RPMI7951 (cell line): ENCODE measurements at regions not wholly inside any gene's neighbourhood (a gene's known extent, or its start where the extent isn't known, plus 50 kb on each side); places are given as distances from the start of the nearest gene placed in this dataset.
"Not testable (repeated sequence)": the region's sequence is repeated elsewhere in the genome, so short reads cannot be mapped to it uniquely, and the experiment has no call there.

Experiments used
- DNase-seq: peaks from one replicate; pipeline ENCODE4 v3.0.0-alpha.2; 2012; ENCODE audit warnings: low read depth

DNA sequence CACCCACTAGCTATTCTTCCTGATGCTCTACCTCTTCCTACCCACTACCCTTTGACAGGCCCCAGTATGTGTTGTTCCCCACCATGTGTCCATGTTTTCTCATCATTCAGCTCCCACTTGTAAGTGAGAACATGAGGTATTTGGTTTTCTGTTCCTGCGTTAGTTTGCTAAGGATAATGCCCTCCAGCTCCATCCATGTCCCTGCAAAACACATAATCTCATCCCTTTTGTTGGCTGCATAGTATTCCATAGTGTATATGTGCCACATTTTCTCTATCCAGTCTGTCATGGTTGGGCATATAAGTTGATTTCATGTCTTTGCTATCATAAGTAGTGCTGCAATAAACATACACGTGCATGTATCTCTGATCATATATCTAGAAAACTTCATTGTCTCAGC is 218.3 kb upstream of the STXBP5 start:
- DNase-seq = no peak

DNA sequence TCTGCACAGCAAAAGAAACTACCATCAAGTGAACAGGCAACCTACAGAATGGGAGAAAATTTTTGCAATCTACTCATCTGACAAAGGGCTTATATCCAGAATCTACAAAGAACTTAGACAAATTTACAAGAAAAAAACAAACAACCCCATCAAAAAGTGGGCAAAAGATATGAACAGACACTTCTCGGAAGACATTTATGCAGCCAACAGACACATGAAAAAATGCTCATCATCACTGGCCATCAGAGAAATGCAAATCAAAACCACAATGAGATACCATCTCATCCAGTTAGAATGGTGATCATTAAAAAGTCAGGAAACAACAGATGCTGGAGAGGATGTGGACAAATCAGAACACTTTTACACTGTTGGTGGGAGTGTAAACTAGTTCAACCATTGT is 216.3 kb upstream of the STXBP5 start:
- not testable (repeated sequence) for DNase-seq

DNA sequence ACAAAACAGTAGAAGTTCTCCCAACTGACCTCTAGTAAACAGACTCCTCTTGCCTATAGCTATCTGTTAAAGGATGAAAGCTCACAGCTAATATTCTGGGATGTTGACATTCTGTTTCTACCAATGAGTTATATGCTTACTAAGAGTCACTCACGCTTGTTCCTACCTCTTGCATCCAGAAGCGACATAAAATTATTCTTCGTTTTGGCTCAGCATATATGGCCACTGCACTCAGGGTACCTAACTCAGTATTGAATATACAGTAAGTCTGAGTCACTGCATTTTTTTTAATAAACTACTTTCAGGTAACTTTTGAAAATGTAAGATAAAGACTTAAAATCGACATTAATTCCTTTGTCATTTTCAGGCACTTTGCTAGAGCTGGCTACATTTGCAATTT is 214.4 kb upstream of the STXBP5 start:
- DNase-seq = no peak

DNA sequence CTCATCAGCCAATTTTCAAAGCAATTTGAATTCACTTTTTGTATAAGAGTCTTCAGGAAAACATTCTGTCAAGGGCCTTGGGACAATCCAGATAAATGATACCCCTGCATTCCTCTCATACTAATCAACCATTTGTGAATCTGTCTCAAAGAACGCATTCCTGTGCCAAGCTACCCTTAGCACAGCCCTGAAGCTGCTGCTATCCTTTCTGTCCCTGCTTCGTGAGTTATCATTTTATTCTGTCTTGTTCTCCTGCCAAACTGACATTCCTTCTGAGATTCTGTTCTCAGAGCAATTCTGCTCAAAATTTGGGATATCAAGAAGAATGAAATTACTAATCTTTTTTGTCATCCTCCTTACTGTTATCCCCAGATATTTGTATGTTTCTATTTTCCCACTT is 213.9 kb upstream of the STXBP5 start:
- peak; percentile 73 for DNase-seq

DNA sequence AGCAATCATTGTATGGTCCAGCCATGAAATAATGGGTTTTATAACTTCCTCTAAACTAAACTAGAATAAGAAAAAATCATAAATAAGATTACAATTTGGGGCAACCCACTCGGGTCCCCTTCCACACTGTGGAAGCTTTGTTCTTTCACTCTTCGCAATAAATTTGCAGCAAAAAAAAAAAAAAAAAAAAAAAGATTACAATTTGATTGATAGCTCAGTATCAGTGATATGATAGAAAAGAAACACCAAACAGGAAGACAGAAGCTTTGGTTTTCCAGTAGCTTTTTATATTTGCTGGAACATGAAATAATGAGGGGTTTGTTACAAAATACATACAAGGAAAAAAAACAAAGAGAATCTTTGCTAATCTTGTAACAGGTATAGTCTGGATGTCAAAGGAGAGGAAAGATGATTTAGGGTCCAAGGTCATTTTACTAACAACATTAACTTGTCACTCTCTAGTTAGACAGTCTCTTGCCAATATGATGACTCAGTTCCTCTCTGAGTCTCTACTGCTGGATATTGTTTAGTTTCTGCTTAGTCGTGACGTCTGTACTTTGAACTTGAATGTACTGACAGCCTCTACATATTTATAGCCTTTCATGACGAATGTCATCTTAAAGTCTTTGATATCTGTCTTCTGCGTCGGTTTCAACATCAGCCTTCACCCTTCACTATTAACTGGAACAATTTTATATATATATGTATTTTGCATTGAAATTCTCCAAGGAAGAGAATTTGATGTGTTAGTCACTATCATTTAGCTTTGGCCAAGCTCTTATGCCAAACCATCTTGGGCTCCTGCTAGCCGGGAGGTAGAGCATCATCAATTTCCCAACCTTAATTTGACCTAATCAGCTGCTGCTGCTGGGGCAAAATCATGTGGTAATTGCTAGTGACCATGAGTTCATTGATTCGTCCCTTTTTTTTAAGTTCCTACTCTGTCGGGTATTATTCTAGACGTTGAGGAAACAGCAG is 213.1 kb upstream of the STXBP5 start:
- DNase-seq = peak; percentile 75

DNA sequence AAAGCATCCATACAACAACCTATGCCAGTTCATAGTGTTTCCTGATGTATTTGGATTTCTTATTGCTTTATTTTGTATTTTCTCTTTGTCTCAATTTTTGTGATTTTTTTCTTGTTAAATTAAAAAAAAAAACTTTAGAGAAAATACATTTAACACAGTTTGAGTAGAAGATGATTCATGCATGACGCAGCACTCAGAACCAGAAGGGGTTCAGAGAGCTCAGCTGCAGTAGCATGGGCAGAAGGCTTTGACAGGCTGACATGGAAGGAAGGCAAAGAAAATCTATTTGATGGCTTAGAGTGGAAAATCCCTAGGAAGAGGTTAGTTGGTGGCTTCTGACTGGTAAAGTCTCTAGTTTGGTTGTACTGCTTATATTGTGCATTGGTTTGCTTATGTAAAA is 207.2 kb upstream of the STXBP5 start:
- DNase-seq = peak; percentile 78

DNA sequence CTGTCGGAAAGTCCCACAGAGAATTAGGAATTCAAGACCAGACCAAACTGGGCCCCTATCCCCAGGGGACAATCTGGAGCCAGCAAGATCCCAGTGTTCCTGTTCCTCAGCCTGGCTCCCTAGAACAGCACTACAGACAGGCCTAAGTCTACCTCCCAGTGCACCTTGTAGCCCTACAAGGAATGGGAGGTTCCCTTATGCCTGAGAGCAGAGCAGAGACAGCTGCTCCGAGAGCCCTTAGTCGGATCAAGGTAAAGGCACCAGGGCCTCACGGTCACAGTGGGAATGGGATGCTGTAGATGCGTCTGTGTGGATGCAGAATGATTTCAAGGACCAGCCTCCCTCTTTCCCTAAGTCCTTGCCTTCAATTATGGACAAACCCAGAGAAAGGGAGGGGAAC is 204.5 kb upstream of the STXBP5 start:
- no peak for DNase-seq

DNA sequence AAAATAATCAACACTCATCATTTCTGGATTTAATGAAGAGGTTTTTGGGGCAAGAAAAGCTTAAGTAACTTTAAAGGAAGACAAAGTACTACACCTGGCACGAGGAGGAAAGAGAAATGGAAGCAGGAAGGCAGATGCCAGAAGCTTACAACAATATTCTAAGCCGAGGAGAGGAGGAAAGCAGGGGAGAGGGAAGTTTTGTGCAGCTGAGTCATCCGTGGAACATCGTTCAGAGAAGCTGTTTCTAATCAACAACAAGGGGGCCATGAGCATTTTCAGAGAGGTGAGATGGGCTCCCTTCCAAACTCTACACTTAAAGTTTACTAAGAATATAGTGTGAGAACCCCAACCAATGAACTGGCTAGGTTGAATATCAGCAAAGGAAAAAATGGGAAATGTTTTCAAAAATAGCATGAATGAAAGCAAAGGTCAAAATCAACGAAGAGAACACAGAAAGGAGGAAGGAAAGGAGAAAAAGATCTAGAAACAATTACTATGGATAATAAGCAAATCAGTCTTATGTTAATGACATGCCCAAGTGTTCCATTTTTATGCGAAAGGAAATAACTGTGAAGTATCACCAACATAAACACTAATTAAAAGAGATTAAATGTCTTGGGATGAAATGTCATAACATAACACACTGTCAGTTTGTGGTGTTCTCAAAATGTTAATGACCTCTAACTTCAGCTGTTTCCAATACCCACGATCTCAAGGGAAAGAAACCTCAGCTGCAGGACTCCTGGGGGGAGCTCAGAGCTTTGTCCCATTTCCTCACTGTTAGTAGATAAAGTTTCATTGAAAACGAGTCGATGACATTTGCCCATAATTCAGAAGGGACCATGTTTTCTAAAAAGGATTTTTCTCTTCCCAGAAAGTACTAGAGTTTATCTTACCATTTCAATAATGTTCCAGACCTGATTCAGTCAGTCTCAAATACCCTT is 203.4 kb upstream of the STXBP5 start:
- DNase-seq = peak; percentile 74

DNA sequence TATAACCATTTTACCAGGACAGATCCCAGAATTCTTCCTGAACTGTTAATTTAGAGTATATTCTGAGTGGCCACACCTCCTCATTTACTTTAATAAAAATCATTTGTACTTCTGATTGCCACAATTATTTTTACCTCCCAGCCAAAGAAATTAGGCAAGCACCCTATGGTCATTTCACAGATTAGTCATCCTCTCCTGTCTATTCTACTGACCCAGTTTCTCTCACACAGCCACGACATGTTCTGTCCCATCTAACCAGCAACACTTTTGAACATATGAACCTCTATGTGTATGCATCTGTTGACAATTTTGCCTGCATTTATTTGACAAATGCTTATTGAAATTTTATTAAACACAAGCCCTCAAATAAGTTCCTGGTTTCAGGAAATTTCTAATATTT is 202.6 kb upstream of the STXBP5 start:
- no peak for DNase-seq

DNA sequence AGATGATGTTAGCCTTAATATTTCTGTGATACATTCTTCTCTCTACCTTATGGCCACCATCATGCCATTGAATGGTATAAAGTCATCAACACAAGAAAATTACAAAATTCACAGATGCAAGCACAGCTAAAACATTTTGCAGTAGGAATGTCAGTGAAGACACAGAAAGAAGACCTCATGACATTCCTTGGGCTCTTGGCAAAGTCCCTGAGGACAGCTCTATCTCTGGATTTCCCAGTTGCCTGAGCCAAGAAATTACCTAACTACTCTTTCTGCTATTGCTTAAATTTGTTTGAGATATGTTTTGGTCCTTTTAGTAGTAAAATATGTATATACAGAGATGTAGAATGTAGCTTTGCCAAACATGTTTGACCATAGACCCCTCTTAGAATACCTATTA is 201.0 kb upstream of the STXBP5 start:
- no peak for DNase-seq

DNA sequence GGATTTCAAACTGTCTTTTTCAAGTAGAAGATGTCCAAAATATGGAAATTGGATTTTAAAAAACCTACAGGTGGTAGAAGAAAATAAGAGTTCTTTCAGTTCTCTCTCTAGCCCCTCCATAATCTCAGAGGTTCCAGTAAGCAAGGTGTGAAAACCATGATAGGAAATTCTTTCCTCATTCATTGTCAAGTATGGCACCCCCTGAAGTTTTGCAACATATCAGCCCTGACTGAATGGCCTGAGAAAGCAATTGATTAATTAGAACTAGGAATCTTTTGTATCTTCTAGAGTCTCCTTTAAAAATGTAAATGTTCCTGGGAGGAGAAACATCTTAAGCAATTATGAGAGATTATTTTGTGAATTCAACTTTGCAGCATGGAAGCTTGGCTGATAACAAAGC is 198.7 kb upstream of the STXBP5 start:
- no peak for DNase-seq

DNA sequence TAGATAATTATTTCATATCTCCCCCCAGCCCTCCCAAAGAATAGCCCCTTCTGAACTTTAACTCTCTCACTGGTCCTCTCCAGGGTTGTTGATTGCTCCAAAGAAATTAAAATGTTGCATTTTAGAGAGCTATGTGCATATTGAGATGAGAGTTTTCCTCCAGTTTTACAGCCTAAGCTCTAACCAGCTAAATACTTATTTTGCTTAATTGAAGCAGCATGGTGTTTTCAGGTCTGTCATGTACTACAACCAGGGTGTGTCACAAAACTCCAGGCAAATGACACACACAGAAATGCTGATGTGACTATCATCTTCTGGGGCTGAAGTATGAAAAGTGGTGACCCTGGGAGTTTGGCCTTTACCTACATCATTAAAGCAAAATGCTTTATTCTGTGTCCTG is 196.8 kb upstream of the STXBP5 start:
- no peak for DNase-seq

DNA sequence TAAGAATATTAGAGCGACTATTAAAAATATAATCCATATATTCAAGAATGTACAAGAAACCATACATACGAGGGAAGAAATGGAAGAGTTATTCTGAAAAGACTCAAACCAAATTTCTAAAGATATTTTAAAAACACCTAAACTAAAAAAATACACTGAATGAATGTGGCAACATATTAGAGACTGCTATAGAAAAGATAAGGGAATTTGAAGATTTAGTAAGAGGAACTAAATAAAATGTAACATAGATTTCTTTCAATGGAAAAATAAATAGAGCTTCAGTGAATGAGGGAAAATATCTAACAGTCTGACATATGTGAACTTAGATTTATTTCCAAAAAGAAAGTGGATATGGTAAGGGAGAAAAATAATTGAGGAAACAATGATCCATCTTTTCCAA is 194.9 kb upstream of the STXBP5 start:
- DNase-seq = no peak

DNA sequence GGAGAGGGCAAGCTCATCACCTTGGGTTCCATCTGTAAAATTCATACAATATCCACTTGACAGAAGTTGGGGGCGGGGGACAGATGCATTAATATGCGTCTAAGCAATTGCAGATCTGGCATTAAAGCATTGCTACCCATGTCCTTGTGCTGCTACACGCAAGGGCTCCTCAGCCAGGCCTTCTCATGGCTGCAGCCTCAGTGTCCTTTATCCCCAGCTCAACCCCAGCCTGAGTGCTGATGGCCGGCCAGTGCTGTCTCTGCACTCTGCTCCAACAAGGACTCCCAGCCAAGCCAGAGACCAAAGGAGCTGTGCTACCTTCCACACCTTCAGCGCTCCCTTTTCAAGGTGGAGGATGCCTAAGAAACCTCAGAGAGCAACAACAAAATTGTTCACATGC is 188.5 kb upstream of the STXBP5 start:
- no peak for DNase-seq

DNA sequence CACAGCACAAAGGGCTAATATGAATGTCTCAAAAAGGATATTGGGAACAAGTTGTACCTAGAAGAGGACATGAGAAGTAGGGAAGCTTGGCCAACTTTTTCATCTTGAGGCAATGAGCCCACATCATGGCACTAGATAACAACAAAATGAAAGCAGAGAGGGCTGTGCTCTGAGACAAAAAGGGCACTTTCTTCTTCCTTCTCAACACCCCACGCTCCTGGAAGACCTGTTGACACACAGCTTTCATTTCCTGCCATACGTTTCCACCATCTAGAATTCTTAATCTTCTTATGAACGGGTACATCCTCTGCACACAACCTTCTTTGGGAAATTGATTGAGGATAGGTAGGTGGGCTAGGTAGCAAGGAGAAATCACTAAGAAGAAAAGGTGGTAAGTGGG is 187.8 kb upstream of the STXBP5 start:
- DNase-seq = no peak

DNA sequence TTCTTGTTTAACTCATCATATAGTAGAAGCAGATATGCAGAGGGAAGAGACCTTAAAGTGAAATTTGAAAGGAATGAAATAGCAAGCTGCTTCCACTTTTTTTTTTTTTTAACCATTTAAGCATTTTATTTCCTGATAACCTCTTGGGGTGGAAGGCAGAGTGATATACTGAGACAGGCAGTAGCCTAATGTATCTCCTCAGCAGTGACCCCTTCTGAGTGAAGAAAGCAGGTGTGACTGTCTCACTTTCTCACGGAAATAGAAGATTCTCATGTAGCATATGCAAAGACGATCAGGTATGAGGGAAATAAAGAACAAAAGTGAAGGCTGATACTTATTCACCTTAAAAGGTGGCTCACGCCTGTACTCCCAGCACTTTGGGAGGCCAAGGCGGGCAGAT is 187.1 kb upstream of the STXBP5 start:
- DNase-seq = no peak

DNA sequence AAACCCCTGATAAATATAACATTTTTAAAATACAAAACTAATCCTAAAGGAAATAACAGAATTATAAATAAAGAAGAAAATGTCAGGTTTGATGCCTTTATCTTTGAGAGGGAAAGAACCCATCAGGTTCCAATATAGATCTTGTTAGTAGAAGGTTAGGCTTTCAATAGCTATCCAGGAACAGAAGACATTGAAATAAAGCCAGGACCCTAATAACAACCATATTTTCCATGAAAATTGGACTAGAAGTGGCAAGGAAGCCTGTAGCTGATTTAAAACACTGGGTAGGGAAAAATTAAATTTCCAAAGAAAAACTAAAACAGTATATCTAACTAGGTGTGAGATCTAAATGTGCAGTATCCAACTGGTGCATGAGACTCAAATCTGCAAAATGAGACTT is 185.2 kb upstream of the STXBP5 start:
- no peak for DNase-seq

DNA sequence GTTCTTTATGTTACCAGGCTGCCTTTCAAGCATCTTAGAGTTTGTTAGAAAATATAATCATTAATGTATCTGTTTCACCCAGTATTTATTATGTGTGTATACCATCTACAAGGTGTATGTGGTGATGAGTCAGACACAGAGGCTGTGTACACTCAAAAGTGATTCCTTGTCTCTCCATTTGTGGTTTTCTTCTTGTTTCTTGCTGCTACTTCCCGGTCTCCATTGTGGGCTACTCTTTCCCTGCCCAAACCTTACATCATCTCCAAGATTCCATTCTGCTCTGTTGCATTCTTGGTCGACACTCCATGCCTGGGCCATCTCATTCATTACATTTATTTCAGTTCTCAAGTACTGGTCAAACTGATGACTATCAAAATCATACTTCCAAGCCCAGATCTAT is 182.2 kb upstream of the STXBP5 start:
- DNase-seq = peak; percentile 56

DNA sequence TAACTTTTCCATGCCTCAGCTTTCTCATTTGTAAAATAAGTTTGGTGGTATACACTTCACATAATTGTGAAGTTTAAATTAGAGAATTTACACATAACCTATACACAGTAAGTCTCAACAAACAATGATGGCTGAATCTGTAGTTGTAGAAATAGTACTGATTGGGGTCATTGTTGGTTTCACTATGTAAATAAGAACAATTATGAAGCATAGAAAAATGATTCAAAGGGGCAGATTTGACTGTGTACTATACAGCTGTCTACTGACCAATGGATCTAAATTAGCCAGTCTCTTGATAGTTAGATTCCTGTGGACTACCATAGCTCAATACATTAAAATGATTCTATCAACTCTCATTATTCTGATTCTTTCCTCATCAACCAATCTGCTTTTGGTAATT is 181.1 kb upstream of the STXBP5 start:
- DNase-seq = no peak

DNA sequence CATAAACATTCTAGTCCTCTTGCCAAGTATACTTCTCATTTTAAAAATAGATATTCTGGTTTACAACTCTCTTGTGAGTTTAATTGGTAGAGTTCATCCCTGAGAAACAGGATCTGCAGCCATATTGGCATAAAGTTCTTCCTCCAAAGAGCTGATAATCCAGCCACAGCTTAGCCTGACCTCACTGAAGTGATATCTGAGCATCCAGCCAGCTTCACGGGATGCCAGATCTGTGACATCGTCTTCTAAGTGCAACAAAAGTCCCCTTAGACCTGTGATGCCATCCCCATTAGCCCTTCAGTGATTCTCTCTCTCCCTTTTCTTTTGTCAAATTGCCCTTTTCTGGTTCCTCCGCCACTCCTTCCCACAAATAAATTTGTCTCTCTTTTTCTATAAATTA is 180.6 kb upstream of the STXBP5 start:
- DNase-seq = no peak

DNA sequence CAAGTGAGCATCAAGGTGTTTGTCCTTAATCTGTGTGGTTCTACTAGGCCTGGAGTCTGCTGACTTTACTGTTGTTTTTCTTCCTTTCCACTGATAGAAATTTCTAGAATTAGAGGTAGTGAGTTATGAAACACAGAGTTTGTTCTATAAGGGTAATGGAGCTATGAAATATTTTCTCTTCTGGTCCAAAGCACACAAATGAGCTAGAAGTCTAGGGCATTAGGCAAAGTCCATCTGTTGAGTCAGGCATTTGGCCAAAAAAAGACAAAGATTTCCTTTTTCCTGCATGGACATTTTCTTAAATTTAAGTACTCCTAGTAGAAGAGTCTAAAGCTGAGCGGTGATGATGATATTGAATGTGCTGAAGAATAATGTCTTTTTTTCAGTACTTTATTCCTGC is 174.3 kb upstream of the STXBP5 start:
- DNase-seq = no peak

DNA sequence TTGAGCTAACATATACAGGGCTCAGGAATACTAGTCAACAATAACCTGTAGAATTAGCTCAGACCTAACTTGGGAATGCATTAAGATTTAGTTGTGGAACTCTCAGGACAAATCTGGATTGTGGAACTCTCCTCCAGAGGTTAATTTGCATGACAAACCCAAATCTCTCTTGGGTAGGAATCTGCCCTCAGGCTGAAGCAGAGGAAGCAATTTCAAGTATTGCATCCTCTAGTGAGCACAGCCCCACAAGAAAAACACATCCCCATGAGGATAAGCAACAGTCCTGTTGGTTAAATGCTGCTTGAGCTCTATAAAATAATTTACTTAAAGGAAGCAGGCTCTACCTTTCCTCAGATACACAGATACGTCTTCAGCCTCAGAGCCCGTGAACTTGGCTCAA is 170.9 kb upstream of the STXBP5 start:
- DNase-seq = peak; percentile 54

DNA sequence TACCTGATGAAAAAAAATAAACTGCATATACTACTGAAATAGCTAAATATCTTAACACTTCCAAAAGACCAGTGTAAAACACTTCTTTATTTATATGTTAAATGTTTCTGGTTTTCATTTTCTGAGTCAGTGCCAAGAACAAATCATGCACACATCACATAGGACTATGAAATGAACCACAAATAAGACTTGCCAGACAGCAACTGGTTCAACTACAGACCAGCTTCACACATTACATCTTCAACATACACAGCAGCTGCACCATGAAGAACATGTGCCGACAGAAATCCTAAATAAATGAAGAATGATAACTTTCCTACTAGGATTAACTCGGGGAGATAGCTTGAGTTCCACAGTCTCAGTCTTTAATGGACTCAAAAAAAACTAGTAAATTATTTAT is 168.3 kb upstream of the STXBP5 start:
- no peak for DNase-seq
